GM12878 (cell line): ENCODE measurements at regions not wholly inside any gene's neighbourhood (a gene's known extent, or its start where the extent isn't known, plus 50 kb on each side); places are given as distances from the start of the nearest gene placed in this dataset.

ENCODE experiments used
- ATAC-seq: fragments of 200-7000 bp; cut with Tn5 transposase; 3 replicates; pipeline ENCODE4 v1.9.1; 2020; ENCODE audit warnings: mild to moderate bottlenecking, moderate library complexity
- BruUV-seq: library from RNA; stranded (reverse); fragments of 400-500 nt; replicated peaks from 2 replicates; lab custom pipeline; 2021; lab: Mats Ljungman, UMichigan
- CTCF ChIA-PET: fragments of 300-600 bp; sonication (Branson Sonifier 250); formaldehyde crosslinking; extraction: SDS; loops from one replicate; lab custom pipeline; 2021; ENCODE audit warnings: inconsistent platforms; lab: Yijun Ruan, JAX
- POLR2A ChIA-PET: fragments of 350-600 bp; formaldehyde crosslinking; extraction: SDS; loops from one replicate; lab custom pipeline; 2021; ENCODE audit warnings: inconsistent platforms; lab: Charles Lee
- RAD21 ChIA-PET: fragments of 300-600 bp; sonication (Branson Sonifier 250); formaldehyde crosslinking; loops from one replicate; lab custom pipeline; 2023; ENCODE audit warnings: antibody characterized with exemption; ENCODE audit not compliant: unreplicated experiment; lab: Charles Lee
- SMC1A ChIA-PET: fragments of 300-600 bp; sonication (Branson Sonifier 250); formaldehyde crosslinking; loops from one replicate; lab custom pipeline; 2023; ENCODE audit not compliant: unreplicated experiment, uncharacterized antibody; lab: Charles Lee
- DNase-seq: peaks from one replicate; pipeline ENCODE4 v3.0.0-alpha.2; 2011; ENCODE audit warnings: low read depth, low spot score
- FAIRE-seq: peaks from 3 replicates; lab custom pipeline; 2011; peaks lifted over from hg19 to GRCh38; lab: Jason Lieb, UNC
- H2AFZ ChIP-seq: 2 replicates; pipeline ENCODE4 v1.6.0; 2011; ENCODE audit warnings: low read depth, low read length, control low read depth; ENCODE audit not compliant: control insufficient read depth
- H3K27ac ChIP-seq: 2 replicates; pipeline ENCODE4 v1.5.1; 2011; ENCODE audit warnings: control low read depth; ENCODE audit not compliant: control insufficient read depth, insufficient read depth
- H3K27me3 ChIP-seq, 2 experiments: replicated peaks in 1 of 2; 2 replicates each; pipeline versions ENCODE4 v1.6.0 to v1.6.1; 2011; ENCODE audit warnings: low read length in 1 of 2; ENCODE audit not compliant: control insufficient read depth in 2 of 2, insufficient read depth in 2 of 2
- H3K36me3 ChIP-seq, 2 experiments: 2 replicates each; pipeline ENCODE4 v1.5.1; 2011; ENCODE audit warnings: low read length in 1 of 2; ENCODE audit not compliant: control insufficient read depth in 2 of 2, insufficient read depth in 2 of 2
- H3K4me1 ChIP-seq: 2 replicates; pipeline ENCODE4 v1.6.1; 2011; ENCODE audit warnings: mild to moderate bottlenecking, low read length, moderate library complexity, mixed read lengths; ENCODE audit not compliant: control insufficient read depth, insufficient read depth
- H3K4me2 ChIP-seq: 2 replicates; pipeline ENCODE4 v1.6.0; 2011; ENCODE audit warnings: control low read depth; ENCODE audit not compliant: control insufficient read depth, insufficient read depth
- H3K4me3 ChIP-seq: fragments of 200-600 bp; sonication (generic); 2 replicates; pipeline ENCODE4 v1.5.1; 2016
- H3K79me2 ChIP-seq: 2 replicates; pipeline ENCODE4 v1.6.0; 2011; ENCODE audit warnings: low read length; ENCODE audit not compliant: control insufficient read depth, insufficient read depth
- H3K9ac ChIP-seq: 2 replicates; pipeline ENCODE4 v1.8.0; 2011; ENCODE audit warnings: low read length, control low read depth, mixed read lengths; ENCODE audit not compliant: control insufficient read depth, insufficient read depth
- H3K9me3 ChIP-seq: replicated peaks from 3 replicates; pipeline ENCODE4 v1.5.1; 2011; ENCODE audit warnings: mild to moderate bottlenecking, low read length; ENCODE audit not compliant: control insufficient read depth, insufficient read depth
- H4K20me1 ChIP-seq: 2 replicates; pipeline ENCODE4 v1.6.0; 2011; ENCODE audit not compliant: control insufficient read depth, insufficient read depth
- ATF7 ChIP-seq: fragments of 450-650 bp; IDR thresholded peaks from 2 replicates; pipeline ENCODE4 v1.6.1; 2016; ENCODE audit warnings: low read depth, mild to moderate bottlenecking
- CREB1 ChIP-seq: IDR thresholded peaks from 2 replicates; pipeline ENCODE4 v1.6.1; 2012; ENCODE audit warnings: low read depth, mild to moderate bottlenecking, inconsistent platforms
- ESRRA ChIP-seq: IDR thresholded peaks from 2 replicates; pipeline ENCODE4 v1.6.1; 2012; ENCODE audit warnings: mild to moderate bottlenecking, low read length, improper control_type of control experiment
- POLR2AphosphoS5 ChIP-seq: IDR thresholded peaks from 2 replicates; pipeline ENCODE4 v1.6.1; 2011; ENCODE audit warnings: mild to moderate bottlenecking, low read length, inconsistent platforms
- STAT3 ChIP-seq: IDR thresholded peaks from 2 replicates; pipeline ENCODE4 v1.6.1; 2011; ENCODE audit warnings: low read depth, low read length, improper control_type of control experiment
- ZNF592 ChIP-seq: fragments of 450-650 bp; IDR thresholded peaks from 2 replicates; pipeline ENCODE4 v1.6.1; 2017; ENCODE audit warnings: mild to moderate bottlenecking, moderate library complexity
- WGBS: methylation state at CpG from one replicate; pipeline ENCODE4 v1.1.6; 2016; ENCODE audit warnings: low lambda C conversion rate; ENCODE audit not compliant: insufficient replicate concordance, insufficient coverage; ENCODE audit errors: missing lambda C conversion rate; 5-methylcytosine and 5-hydroxymethylcytosine counted together
- in situ Hi-C: fragments of 300-500 bp; cut with MboI; formaldehyde crosslinking; loops from 9 replicates; pipeline ENCODE4 v1.14.3; 2018; ENCODE audit warnings: mixed read lengths
- intact Hi-C: fragments of 100-400 bp; cut with micrococcal nuclease; formaldehyde crosslinking; loops from one replicate; pipeline ENCODE4 v1.14.2; 2022; ENCODE audit not compliant: unreplicated experiment

- ChIA-PET CTCF (no interaction called here), SMC1A (interaction anchor here (1.3 kb wide), 1 partner anchor 14 kb away, joined by 3 read pairs; no protein-coding TSS in a partner anchor), RAD21 (no interaction called here), POLR2A (no interaction called here)
- no peak overlapping the region for H3K9ac ChIP-seq
- no peak overlapping the region for H3K4me2 ChIP-seq
- TF ChIP-seq CREB1: no peak
- TF ChIP-seq ESRRA: no peak
- no peak for TF ChIP-seq ZNF592
- TF ChIP-seq STAT3: no peak
- TF ChIP-seq POLR2AphosphoS5: no peak
- no peak for TF ChIP-seq ATF7
- H3K4me1 ChIP-seq: no peaks in the 10 kb centered on the region
- DNase-seq (no peak), ATAC-seq (no peak), FAIRE-seq (no peak)
- H3K9me3 ChIP-seq: peaks cover 1% of the 10 kb centered on the region; the same call in 1 of the 3 replicates
- no peaks in the 10 kb centered on the region for H3K79me2 ChIP-seq
- no TSS peak for BruUV-seq
- no peaks in the 10 kb centered on the region for H3K36me3 ChIP-seq
- H4K20me1 ChIP-seq: no peaks in the 10 kb centered on the region
- H2AFZ ChIP-seq: no peak overlapping the region
- no peak overlapping the region for H3K4me3 ChIP-seq
- no peak overlapping the region for H3K27ac ChIP-seq
- intact Hi-C loops (no loop called here), in situ Hi-C loops (no loop called here)
- 1% methylated on average over 5 of the region's 5 CpGs for WGBS
- no peaks in the 10 kb centered on the region for H3K27me3 ChIP-seq
Observed at GRCh38 chr9:16281707-16282106, 588.8 kb downstream of the BNC2 start.
